Endothelial cell of umbilical vein (primary cell): ENCODE measurements at regions not wholly inside any gene's neighbourhood (a gene's known extent, or its start where the extent isn't known, plus 50 kb on each side); places are given as distances from the start of the nearest gene placed in this dataset.

Experiments
- BruUV-seq: library from RNA; stranded (reverse); fragments of 400-500 nt; replicated peaks from 2 replicates; lab custom pipeline; 2021; lab: Mats Ljungman, UMichigan
- CTCF ChIA-PET: fragments of 300-600, 350-600 bp; sonication (Branson Sonifier 250); formaldehyde crosslinking; loops from one replicate; lab custom pipeline; 2021; ENCODE audit warnings: antibody characterized with exemption, inconsistent platforms; lab: Charles Lee
- POLR2A ChIA-PET: fragments of 300-600, 350-600 bp; sonication (Branson Sonifier 250); formaldehyde crosslinking; loops from one replicate; lab custom pipeline; 2021; ENCODE audit warnings: antibody characterized with exemption, inconsistent platforms; lab: Charles Lee
- DNase-seq: peaks from one replicate; pipeline ENCODE4 v3.0.0-alpha.2; 2011; ENCODE audit warnings: low read depth, low spot score
- FAIRE-seq: peaks from 2 replicates; lab custom pipeline; 2011; peaks lifted over from hg19 to GRCh38; lab: Jason Lieb, UNC
- H2AFZ ChIP-seq: 2 replicates; pipeline ENCODE4 v1.6.0; 2012; ENCODE audit warnings: low read depth, low read length, control low read depth, inconsistent platforms
- H3K27ac ChIP-seq: 2 replicates; pipeline ENCODE4 v1.5.1; 2011; ENCODE audit warnings: low read depth, mild to moderate bottlenecking, control low read depth, low read length, moderate library complexity; ENCODE audit not compliant: insufficient read depth
- H3K27me3 ChIP-seq, 2 experiments: 2 replicates each; pipeline versions ENCODE4 v1.6.0 to v1.6.1; 2011; ENCODE audit warnings: low read length in 2 of 2, mixed read lengths in 1 of 2; ENCODE audit not compliant: control insufficient read depth in 2 of 2, insufficient read depth in 2 of 2
- H3K36me3 ChIP-seq, 2 experiments: 2 replicates in 1 of 2; 3 replicates in 1 of 2; pipeline ENCODE4 v1.5.1; 2011; ENCODE audit warnings: low read length in 2 of 2, mild to moderate bottlenecking in 1 of 2, moderate library complexity in 1 of 2; ENCODE audit not compliant: control insufficient read depth in 2 of 2, insufficient read depth in 2 of 2; ENCODE audit errors: extremely low read depth in 1 of 2
- H3K4me1 ChIP-seq: 3 replicates; pipeline ENCODE4 v1.5.1; 2011; ENCODE audit warnings: mild to moderate bottlenecking, low read length; ENCODE audit not compliant: control insufficient read depth, insufficient read depth; ENCODE audit errors: extremely low read depth
- H3K4me2 ChIP-seq: 2 replicates; pipeline ENCODE4 v1.6.1; 2011; ENCODE audit warnings: low read length, control low read depth, mixed read lengths; ENCODE audit not compliant: insufficient read depth
- H3K4me3 ChIP-seq, 3 experiments: fragments of 200-600 bp in 1 of 3; sonication (generic), shearing (Covaris generic) in 1 of 3; replicated peaks in 1 of 3; 2 replicates each; pipeline ENCODE4 v1.5.1; 2011 to 2016; ENCODE audit warnings: control low read depth in 3 of 3, low read length in 3 of 3, mild to moderate bottlenecking in 2 of 3, inconsistent platforms in 1 of 3, low read depth in 1 of 3, moderate library complexity in 1 of 3; ENCODE audit not compliant: insufficient read depth in 1 of 3
- H3K79me2 ChIP-seq: 2 replicates; pipeline ENCODE4 v1.6.0; 2012; ENCODE audit warnings: low read length, inconsistent platforms; ENCODE audit not compliant: control insufficient read depth, insufficient read depth
- H3K9ac ChIP-seq: replicated peaks from 2 replicates; pipeline ENCODE3; 2011; ENCODE audit warnings: low read length, control low read depth; ENCODE audit not compliant: insufficient read depth; ENCODE audit errors: extremely low read depth
- H3K9me1 ChIP-seq: replicated peaks from 3 replicates; pipeline ENCODE4 v1.6.0; 2011; ENCODE audit warnings: mild to moderate bottlenecking, low read length; ENCODE audit not compliant: control insufficient read depth, insufficient read depth; ENCODE audit errors: extremely low read depth
- H3K9me3 ChIP-seq: replicated peaks from 2 replicates; pipeline ENCODE4 v1.5.1; 2012; ENCODE audit warnings: low read length, inconsistent platforms; ENCODE audit not compliant: control insufficient read depth, insufficient read depth
- H4K20me1 ChIP-seq: replicated peaks from 2 replicates; pipeline ENCODE3; 2011; ENCODE audit warnings: mild to moderate bottlenecking, low read length; ENCODE audit not compliant: control insufficient read depth, insufficient read depth; ENCODE audit errors: extremely low read depth
- EZH2 ChIP-seq: IDR thresholded peaks from 2 replicates; pipeline ENCODE4 v1.6.1; 2012; ENCODE audit warnings: borderline replicate concordance, low read depth, mild to moderate bottlenecking, moderate library complexity, low read length, inconsistent platforms; ENCODE audit not compliant: severe bottlenecking
- FOS ChIP-seq: IDR thresholded peaks from 2 replicates; pipeline ENCODE4 v1.6.1; 2011; ENCODE audit warnings: mild to moderate bottlenecking, low read length, moderate library complexity, borderline replicate concordance; ENCODE audit not compliant: insufficient read depth
- GATA2 ChIP-seq: IDR thresholded peaks from 2 replicates; pipeline ENCODE4 v1.7.0; 2011; ENCODE audit warnings: low read depth, mild to moderate bottlenecking, moderate library complexity, mixed read lengths, low read length; ENCODE audit not compliant: insufficient read length, insufficient read depth
- JUN ChIP-seq: IDR thresholded peaks from 2 replicates; pipeline ENCODE4 v1.6.1; 2011; ENCODE audit warnings: borderline replicate concordance, low read depth; ENCODE audit not compliant: insufficient read length, insufficient read depth
- MYC ChIP-seq: IDR thresholded peaks from one replicate; pipeline ENCODE4 v1.6.1; 2011; ENCODE audit warnings: mild to moderate bottlenecking, low read depth, low read length
- POLR2A ChIP-seq: IDR thresholded peaks from 2 replicates; pipeline ENCODE4 v1.6.1; 2012; ENCODE audit warnings: low read depth, mild to moderate bottlenecking, control low read depth, low read length
- POLR2AphosphoS5 ChIP-seq: IDR thresholded peaks from 2 replicates; pipeline ENCODE4 v1.6.1; 2012; ENCODE audit warnings: low read depth, mild to moderate bottlenecking, control low read depth, low read length, moderate library complexity; ENCODE audit not compliant: insufficient read depth
- dilution Hi-C: fragments of 300-500 bp; cut with MboI; formaldehyde crosslinking; loops from one replicate; pipeline ENCODE4 v1.15.0; 2019; ENCODE audit warnings: low sequenced_read_pairs; ENCODE audit not compliant: extremely low pct_ligation_motif_present
- intact Hi-C: fragments of 100-400 bp; cut with micrococcal nuclease; formaldehyde crosslinking; loops from one replicate; pipeline ENCODE4 v1.10.0; 2022
- TF ChIP-seq, protein P1 (sequence below), 2 donors: IDR thresholded peaks; 1 replicate in 1 of 2; 2 replicates in 1 of 2; pipeline ENCODE4 v1.5.1; 2011; ENCODE audit warnings: low read length in 2 of 2, mild to moderate bottlenecking in 2 of 2, moderate library complexity in 2 of 2, control low read depth in 1 of 2, inconsistent platforms in 1 of 2, low read depth in 1 of 2; ENCODE audit not compliant: insufficient read depth in 1 of 2; ENCODE audit errors: extremely low read depth in 1 of 2
- TF ChIP-seq, protein P2 (sequence below): IDR thresholded peaks from 2 replicates; pipeline ENCODE4 v1.6.1; 2011; ENCODE audit not compliant: insufficient read depth, insufficient read length

DNA sequence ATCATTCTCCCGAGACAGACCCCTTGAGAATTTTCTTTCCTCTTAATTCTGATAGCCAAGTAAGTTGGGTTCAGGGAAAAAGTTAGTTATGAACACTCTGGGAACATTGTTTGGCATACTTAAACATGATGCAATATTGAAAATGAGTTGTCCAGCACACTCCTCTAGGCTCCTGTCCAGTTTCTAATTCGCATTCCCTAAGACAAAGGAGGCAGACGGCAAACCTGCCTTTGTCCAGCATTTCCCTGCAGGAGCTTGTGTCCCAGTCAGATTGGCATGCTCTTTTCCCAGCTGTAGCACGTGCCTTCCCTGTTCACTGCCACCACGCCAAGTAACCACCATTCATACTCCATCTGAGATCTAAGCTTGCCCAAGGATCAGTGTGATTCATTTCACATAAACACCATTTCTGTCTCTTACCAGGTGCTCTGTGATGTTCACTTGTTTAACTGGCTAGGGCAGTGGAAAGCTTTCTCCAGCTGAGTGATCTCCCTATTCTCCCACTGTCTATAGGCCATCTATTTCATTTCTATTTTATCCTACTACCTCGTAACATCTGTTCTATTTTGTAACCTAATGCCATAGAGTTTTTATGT, 150.0 kb upstream of the EPB41L3 start:
- ChIA-PET POLR2A (no interaction called here), CTCF (no interaction called here)
- TF ChIP-seq FOS (no peak), EZH2 (no peak), JUN (no peak), GATA2 (no peak), POLR2AphosphoS5 (no peak), POLR2A (no peak), MYC (no peak)
- TF ChIP-seq, protein P1, sequence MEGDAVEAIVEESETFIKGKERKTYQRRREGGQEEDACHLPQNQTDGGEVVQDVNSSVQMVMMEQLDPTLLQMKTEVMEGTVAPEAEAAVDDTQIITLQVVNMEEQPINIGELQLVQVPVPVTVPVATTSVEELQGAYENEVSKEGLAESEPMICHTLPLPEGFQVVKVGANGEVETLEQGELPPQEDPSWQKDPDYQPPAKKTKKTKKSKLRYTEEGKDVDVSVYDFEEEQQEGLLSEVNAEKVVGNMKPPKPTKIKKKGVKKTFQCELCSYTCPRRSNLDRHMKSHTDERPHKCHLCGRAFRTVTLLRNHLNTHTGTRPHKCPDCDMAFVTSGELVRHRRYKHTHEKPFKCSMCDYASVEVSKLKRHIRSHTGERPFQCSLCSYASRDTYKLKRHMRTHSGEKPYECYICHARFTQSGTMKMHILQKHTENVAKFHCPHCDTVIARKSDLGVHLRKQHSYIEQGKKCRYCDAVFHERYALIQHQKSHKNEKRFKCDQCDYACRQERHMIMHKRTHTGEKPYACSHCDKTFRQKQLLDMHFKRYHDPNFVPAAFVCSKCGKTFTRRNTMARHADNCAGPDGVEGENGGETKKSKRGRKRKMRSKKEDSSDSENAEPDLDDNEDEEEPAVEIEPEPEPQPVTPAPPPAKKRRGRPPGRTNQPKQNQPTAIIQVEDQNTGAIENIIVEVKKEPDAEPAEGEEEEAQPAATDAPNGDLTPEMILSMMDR (IDR thresholded peaks at IDR 0.05; ENCODE audit: extremely low read depth in 1 of 2, insufficient read depth in 1 of 2, low read depth in 1 of 2, low read length in 2 of 2), result no peak
- TF ChIP-seq, protein P2, sequence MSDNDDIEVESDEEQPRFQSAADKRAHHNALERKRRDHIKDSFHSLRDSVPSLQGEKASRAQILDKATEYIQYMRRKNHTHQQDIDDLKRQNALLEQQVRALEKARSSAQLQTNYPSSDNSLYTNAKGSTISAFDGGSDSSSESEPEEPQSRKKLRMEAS, result no peak
- H3K27me3 ChIP-seq, result no peaks in the 10 kb centered on the region
- no peaks in the 10 kb centered on the region for H3K4me1 ChIP-seq
- DNase-seq (no peak), FAIRE-seq (no peak)
- H3K27ac ChIP-seq, result no peak overlapping the region
- no peak overlapping the region for H3K4me3 ChIP-seq
- H2AFZ ChIP-seq, result no peak overlapping the region
- intact Hi-C loops (no loop called here), dilution Hi-C loops (no loop called here)
- H3K4me2 ChIP-seq, result no peak overlapping the region
- no peaks in the 10 kb centered on the region for H3K79me2 ChIP-seq
- H3K36me3 ChIP-seq, result no peaks in the 10 kb centered on the region
- no peaks in the 10 kb centered on the region for H4K20me1 ChIP-seq
- no peak overlapping the region for H3K9ac ChIP-seq
- no TSS peak for BruUV-seq
- no peaks in the 10 kb centered on the region for H3K9me3 ChIP-seq
- H3K9me1 ChIP-seq, result no peaks in the 10 kb centered on the region
